ENCODE measurements at regions not wholly inside any gene's neighbourhood (a gene's known extent, or its start where the extent isn't known, plus 50 kb on each side); places are given as distances from the start of the nearest gene placed in this dataset.

DNA sequence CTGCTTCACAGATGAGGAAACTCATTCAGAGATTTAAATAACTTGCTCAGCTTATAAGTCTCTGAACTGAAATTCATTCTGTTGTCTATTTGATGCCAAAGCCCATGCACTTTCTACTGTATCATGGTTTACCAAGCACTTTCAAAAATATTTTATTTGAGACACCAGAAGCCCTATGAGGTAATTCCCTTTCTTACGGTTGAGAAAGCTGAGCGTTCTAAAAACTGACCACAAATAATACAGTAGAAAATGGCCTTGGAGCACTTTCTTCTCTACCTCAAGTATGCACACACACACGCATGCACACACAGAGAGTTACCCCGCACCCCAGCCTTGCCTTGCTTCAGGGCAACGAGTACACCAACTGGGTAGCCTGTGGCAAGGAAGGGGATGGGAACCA, 228.5 kb downstream of the RFC3 start:
- no peak for DNase-seq

DNA sequence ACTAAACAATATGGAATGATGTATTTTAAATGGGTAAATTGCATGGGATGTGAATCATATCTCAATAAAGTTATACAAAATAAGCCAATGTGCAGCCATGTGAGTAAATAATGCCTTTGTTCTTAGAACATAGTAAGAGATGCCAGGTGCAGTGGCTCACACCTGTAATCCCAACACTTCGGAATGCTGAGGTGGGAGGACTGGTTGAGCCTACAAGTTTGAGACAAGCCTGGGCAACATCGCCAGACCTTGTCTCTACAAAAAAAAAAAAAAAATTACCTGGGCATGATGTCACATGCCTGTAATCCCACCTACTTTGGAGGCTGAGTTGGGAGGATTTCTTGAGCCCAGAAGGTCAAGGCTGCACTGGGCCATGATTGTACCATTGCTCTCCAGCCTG, 230.7 kb downstream of the RFC3 start:
- no peak for DNase-seq

DNA sequence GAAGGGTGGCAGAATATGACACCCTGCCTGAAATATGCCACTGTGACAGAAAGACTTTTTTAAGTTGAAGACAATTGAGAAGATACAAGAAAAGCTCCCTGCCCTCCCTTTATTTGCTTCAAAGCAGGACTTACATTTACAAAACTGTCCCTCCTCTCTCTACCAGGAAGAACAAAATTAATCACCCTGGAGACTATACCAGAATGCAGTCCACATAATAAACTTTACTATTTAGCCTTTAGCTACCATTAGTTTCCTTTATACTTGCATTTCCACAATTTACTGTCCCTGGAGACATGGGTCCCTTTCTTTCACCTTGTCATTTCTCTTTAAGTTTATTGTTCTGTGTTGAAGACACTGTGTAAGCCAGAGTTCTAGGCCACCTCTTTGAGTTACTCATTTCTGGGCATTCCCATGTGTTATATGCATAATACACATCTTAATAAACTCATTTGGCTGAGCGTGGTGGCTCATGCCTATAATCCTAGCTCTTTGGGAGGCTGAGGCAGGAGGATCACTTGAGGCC, 238.8 kb downstream of the RFC3 start:
- no peak for DNase-seq

DNA sequence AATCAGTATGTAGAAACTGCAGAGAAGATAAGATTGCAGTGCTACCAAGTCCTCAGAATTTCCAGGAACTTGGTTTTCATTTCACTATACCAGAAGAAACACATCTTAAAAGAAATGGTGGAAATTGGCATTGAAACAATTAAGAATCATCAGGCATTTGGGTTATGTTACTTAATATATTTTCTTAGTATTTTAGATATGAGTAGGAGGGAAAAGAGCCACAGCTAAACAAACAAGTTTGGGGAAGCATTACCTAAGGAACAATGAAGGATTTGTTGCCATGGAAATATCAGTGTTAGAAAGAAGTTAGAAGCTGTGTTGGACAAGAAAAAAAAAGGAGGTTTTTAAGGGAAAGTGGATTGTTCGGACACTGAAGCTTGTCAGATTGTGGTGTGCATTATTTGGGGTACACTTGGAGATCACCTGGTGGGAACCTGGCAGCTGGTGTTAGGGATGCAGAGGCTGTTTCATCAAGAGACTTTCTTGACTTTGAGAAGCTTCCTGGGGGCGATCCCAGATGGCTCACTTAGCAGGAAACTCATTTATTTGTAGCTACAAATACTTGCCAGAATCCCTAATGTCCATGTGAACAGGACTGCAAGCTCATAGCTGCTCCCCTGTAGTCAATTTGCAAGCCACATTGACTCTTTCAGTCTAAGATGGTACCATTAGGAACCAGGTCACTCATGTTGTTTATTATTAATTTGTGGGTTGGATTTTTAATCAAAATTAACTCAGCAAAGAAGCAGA, 246.7 kb downstream of the RFC3 start:
- no peak for DNase-seq

GRCh38 chr13:34065928-34066327, 248.0 kb downstream of the RFC3 start:
- no peak for DNase-seq

GRCh38 chr13:34066344-34066743, 248.4 kb downstream of the RFC3 start:
- DNase-seq = no peak

GRCh38 chr13:34070006-34070405, 252.1 kb downstream of the RFC3 start:
- peak; percentile 25 for DNase-seq

- DNase-seq = no peak
Observed at GRCh38 chr13:34070544-34071303, 252.8 kb downstream of the RFC3 start.

DNA sequence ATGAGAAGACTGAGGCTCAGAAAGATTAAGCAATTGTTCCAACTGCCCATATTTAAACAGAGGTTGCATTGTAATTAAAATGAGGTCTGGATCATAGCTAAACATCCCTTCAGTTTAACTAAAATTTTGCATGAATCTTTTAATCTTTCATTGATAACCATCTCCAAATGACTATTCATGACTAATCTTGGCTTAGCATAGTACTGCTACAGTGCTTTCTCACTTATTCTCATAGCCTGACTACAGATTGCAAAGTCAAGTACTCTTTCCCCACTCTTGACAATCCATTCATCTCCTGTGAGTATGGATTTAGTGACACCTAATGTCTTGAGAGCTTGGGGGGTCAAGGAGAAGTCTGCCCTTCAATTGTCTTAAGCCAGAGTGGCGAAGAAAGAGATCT, 258.4 kb downstream of the RFC3 start:
- DNase-seq = no peak

DNA sequence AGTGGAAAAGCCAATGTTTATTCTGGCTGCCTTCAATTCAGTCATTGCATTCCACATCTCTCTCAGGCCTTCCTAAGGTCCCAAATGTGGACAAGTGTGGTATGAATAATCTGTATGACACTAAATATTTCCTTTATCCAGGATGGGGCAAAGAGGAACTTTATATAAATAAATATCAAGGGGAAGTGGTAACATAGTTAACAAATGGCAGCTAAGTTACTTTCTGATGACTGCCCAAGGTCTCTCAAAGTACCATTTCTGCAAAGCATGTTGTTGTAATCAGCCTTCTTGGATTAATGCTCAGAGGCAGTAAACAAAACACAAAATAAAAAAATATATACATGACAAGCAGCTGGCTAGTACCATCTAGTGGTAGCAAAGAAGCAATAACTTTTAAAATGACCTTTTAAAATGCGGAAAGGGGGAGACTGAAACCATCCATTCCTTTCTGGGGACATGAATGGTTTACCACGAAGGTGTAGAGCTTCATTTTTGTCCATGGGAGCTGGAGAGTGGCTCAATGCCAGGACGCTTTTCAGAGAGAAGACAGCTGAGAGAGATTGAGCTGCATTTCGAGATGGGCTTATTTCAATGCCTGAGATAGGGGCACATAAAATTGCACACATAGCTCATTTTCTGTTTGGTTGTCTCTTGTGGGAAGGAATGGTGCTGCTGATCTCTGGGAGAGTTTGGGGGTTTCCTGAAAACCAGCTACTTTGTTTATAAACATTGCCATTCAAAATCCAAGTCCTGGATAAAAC, 259.2 kb downstream of the RFC3 start:
- DNase-seq = peak; percentile 63

DNA sequence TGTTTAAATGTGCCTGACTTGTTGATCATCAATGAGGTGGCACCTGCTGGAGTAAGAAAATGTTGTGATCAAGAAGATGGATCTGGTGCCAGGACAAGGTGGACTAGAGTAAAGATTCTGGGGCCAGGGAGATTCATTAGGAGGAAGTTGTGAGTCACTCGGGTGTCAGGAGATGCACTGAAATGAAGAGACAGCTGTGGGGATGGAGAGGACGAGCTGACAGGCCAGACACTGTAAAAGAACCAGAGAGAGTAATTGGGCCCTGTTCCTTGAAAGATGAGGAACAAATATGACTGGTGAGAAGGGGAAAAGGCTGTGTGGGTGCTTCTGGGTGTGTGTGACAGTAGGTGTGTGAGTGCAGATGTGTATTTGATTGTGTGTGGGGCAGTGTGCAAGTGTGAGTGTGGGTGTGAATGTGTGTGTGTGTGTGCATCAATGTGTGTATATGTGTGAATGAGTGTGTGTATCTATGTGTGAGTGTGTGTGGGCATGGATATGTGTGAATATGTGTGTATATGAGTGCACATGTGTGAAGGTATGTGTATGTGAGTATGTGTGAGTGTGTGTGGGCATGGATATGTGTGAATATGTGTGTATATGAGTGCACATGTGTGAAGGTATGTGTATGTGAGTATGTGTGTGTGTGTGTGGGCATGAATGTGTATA, 260.5 kb downstream of the RFC3 start:
- peak; percentile 17 for DNase-seq

- DNase-seq = no peak
Observed at GRCh38 chr13:34085204-34085603, 267.3 kb downstream of the RFC3 start.

DNA sequence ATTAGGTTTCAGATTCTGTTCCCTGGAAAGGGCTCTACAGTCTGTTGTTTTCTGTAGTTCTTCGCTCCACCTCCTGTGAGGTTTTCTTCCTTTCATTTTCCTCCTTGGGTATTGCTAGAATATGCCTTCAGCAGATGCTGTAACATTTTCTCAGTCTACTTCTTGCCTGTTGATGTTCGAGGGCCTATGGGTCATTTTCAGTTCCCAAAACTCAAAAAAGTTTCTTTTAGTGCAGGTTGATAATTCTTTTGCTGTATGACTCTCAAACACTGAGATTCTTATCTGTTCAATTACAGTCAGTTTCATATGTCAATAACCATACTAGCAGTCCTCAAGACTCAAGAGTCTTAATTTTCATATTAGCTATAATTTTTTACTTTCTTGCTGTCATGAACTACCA, 268.3 kb downstream of the RFC3 start:
- no peak for DNase-seq

- no peak for DNase-seq
Observed at GRCh38 chr13:34087791-34088190, 269.8 kb downstream of the RFC3 start.

- no peak for DNase-seq
Observed at GRCh38 chr13:34103854-34104253, 285.9 kb downstream of the RFC3 start.

- no peak for DNase-seq
Observed at GRCh38 chr13:34104853-34105252, 286.9 kb downstream of the RFC3 start.

- no peak for DNase-seq
Observed at GRCh38 chr13:34107806-34108205, 289.9 kb downstream of the RFC3 start.

DNA sequence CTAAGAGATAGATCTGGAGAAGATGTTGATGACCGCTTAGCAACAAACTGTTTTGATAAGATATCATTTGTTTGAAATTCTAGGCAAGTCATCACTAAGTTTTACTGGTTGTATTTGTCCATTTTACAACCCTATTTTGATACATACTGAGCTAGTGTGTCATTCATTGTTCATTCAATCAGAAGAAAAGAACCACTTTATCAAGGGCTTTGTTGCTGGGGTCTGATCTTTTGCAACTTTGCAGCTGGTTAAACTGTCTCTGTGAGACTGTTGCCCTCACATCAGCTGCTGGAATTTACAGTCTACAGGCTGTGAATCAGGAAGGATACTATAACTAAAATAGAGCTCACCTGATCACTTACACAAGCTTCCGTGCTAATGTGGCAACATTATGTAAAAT, 290.5 kb downstream of the RFC3 start:
- no peak for DNase-seq

- DNase-seq = no peak
Observed at GRCh38 chr13:34114581-34114980, 296.6 kb downstream of the RFC3 start.

GRCh38 chr13:34116651-34117050, 298.7 kb downstream of the RFC3 start:
- DNase-seq = no peak

DNA sequence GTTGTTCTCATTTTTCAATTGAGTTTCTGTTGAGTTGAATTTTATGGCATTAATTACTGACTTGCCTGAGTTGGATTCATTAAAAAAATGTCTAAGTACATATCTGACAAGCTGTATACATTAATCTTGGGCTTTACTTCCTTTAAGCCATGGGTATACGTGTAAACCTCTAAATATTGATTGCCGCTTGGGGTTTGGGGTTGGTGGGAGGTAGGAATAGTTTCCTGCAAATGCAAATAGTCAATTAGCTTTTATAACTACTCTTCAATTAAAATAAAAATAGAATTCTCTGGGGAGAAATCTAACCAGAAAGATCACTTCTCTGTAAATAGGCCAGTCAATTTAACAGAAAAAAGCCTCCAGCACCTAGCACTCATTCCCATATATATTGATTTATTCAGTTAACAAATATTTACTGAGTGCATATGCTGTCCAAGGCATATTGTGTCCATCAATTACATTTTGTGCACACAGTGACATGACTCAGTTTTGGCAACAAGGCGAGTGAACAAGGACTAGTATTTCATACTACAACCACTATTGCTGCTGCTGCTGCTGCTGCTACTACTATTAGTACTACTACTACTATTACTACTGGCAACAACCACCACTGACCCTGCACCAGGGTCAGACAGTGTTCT, 306.8 kb downstream of the RFC3 start:
- DNase-seq = peak; percentile 91

DNA sequence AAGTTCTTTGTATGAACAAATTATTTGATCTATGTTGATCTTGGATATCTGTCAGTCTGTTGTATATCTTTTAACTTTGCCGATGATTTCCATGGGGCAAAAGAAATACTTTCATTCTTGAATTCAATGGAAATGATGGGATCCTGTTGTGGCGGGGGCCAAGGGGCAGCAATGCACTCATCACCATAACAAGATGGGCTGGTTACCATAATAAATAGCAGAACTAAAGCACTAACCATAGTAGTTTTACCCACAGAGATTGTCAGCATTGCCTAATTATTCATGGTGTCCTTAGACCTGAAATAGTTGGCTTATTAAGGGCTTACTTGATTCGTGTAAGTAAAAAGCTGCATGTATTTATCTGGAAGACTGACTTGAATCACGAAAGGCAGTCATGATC, 309.6 kb downstream of the RFC3 start:
- DNase-seq = no peak
